ENCODE measurements at regions not wholly inside any gene's neighbourhood (a gene's known extent, or its start where the extent isn't known, plus 50 kb on each side); places are given as distances from the start of the nearest gene placed in this dataset.

DNA sequence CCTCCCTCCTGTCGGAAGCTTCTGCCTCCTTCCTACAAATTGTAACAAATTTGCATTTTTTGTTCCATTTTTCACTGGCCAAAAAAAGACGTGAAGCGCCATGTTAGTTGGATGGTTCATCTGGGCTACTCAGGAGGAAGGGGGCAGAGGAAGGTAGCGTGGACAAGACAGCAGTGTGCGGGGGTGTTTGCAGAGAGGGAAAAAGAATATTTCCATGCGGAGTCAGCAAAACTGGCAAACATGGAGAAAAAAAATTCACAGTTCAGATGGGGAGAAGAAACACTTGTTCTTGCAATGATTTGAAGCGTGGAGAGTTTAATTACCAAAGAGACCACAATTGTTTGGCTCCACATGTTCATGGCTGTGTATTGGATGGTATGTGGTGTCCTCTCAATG, 138.8 kb upstream of the ERCC4 start:
- Histone ChIP-seq H3K4me3 (no peak overlapping the region), H3K4me1 (ENCODE audit: control insufficient read depth, insufficient read depth, low read length) (no peaks in the 10 kb centered on the region), H3K79me2 (ENCODE audit: control insufficient read depth, insufficient read depth, low read length) (no peaks in the 10 kb centered on the region), H3K9ac (ENCODE audit: control insufficient read depth, insufficient read depth, low read length) (no peak overlapping the region), H3K27ac (ENCODE audit: control insufficient read depth, insufficient read depth) (no peak overlapping the region), H3K4me2 (ENCODE audit: control insufficient read depth, insufficient read depth) (no peak overlapping the region), H4K20me1 (ENCODE audit: control insufficient read depth, insufficient read depth) (no peaks in the 10 kb centered on the region), H2AFZ (ENCODE audit: control insufficient read depth, low read depth, low read length) (no peak overlapping the region), H3K9me3 (replicated peaks; ENCODE audit: control insufficient read depth, insufficient read depth, low read length) (no peaks in the 10 kb centered on the region), H3K27me3 (replicated peaks in 1 of 2; ENCODE audit: control insufficient read depth in 2 of 2, insufficient read depth in 2 of 2, low read length in 1 of 2) (no peaks in the 10 kb centered on the region), H3K36me3 (ENCODE audit: control insufficient read depth in 2 of 2, insufficient read depth in 2 of 2, low read length in 1 of 2) (no peaks in the 10 kb centered on the region)
- TF ChIP-seq ZNF24 (IDR thresholded peaks at IDR 0.05) (no peak), POLR2A (IDR thresholded peaks at IDR 0.05; ENCODE audit: low read depth, low read length) (no peak), RAD21 (IDR thresholded peaks at IDR 0.05; ENCODE audit: insufficient read depth, low read depth, low read length) (no peak), SRF (IDR thresholded peaks at IDR 0.05; ENCODE audit: low read depth in 2 of 2, low read length in 2 of 2) (no peak), EZH2 (IDR thresholded peaks at IDR 0.05; ENCODE audit: borderline replicate concordance, control insufficient read depth, low read depth, low read length) (no peak), KLF5 (IDR thresholded peaks at IDR 0.05; ENCODE audit: partially characterized antibody) (no peak), SMAD1 (IDR thresholded peaks at IDR 0.05; ENCODE audit: low read depth, partially characterized antibody) (no peak), RBBP5 (conservative IDR thresholded peaks at IDR 0.05) (no peak), BHLHE40 (IDR thresholded peaks at IDR 0.05; ENCODE audit: borderline replicate concordance in 1 of 2, low read depth in 2 of 2, low read length in 1 of 2) (no peak), POU2F2 (IDR thresholded peaks at IDR 0.05; ENCODE audit: borderline replicate concordance, low read depth, low read length) (no peak), MEF2A (IDR thresholded peaks at IDR 0.05; ENCODE audit: insufficient read depth, low read depth, low read length) (no peak), SP1 (IDR thresholded peaks at IDR 0.05; ENCODE audit: low read depth, low read length) (no peak), PAX5 (IDR thresholded peaks at IDR 0.05; ENCODE audit: borderline replicate concordance, low read depth, low read length) (no peak), ESRRA (IDR thresholded peaks at IDR 0.05; ENCODE audit: low read length) (no peak)
- TF ChIP-seq, protein P1, sequence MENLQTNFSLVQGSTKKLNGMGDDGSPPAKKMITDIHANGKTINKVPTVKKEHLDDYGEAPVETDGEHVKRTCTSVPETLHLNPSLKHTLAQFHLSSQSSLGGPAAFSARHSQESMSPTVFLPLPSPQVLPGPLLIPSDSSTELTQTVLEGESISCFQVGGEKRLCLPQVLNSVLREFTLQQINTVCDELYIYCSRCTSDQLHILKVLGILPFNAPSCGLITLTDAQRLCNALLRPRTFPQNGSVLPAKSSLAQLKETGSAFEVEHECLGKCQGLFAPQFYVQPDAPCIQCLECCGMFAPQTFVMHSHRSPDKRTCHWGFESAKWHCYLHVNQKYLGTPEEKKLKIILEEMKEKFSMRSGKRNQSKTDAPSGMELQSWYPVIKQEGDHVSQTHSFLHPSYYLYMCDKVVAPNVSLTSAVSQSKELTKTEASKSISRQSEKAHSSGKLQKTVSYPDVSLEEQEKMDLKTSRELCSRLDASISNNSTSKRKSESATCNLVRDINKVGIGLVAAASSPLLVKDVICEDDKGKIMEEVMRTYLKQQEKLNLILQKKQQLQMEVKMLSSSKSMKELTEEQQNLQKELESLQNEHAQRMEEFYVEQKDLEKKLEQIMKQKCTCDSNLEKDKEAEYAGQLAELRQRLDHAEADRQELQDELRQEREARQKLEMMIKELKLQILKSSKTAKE (IDR thresholded peaks at IDR 0.05; ENCODE audit: low read depth, poor library complexity, severe bottlenecking) = no peak
- TF ChIP-seq, protein P2, sequence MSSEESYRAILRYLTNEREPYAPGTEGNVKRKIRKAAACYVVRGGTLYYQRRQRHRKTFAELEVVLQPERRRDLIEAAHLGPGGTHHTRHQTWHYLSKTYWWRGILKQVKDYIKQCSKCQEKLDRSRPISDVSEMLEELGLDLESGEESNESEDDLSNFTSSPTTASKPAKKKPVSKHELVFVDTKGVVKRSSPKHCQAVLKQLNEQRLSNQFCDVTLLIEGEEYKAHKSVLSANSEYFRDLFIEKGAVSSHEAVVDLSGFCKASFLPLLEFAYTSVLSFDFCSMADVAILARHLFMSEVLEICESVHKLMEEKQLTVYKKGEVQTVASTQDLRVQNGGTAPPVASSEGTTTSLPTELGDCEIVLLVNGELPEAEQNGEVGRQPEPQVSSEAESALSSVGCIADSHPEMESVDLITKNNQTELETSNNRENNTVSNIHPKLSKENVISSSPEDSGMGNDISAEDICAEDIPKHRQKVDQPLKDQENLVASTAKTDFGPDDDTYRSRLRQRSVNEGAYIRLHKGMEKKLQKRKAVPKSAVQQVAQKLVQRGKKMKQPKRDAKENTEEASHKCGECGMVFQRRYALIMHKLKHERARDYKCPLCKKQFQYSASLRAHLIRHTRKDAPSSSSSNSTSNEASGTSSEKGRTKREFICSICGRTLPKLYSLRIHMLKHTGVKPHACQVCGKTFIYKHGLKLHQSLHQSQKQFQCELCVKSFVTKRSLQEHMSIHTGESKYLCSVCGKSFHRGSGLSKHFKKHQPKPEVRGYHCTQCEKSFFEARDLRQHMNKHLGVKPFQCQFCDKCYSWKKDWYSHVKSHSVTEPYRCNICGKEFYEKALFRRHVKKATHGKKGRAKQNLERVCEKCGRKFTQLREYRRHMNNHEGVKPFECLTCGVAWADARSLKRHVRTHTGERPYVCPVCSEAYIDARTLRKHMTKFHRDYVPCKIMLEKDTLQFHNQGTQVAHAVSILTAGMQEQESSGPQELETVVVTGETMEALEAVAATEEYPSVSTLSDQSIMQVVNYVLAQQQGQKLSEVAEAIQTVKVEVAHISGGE (CRISPR knock-in tag; IDR thresholded peaks at IDR 0.05) = no peak
- TF ChIP-seq, protein P3, sequence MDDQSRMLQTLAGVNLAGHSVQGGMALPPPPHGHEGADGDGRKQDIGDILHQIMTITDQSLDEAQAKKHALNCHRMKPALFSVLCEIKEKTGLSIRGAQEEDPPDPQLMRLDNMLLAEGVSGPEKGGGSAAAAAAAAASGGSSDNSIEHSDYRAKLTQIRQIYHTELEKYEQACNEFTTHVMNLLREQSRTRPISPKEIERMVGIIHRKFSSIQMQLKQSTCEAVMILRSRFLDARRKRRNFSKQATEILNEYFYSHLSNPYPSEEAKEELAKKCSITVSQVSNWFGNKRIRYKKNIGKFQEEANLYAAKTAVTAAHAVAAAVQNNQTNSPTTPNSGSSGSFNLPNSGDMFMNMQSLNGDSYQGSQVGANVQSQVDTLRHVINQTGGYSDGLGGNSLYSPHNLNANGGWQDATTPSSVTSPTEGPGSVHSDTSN (IDR thresholded peaks at IDR 0.05; ENCODE audit: insufficient replicate concordance, low read depth, low read length) = no peak
- TF ChIP-seq, protein P4, sequence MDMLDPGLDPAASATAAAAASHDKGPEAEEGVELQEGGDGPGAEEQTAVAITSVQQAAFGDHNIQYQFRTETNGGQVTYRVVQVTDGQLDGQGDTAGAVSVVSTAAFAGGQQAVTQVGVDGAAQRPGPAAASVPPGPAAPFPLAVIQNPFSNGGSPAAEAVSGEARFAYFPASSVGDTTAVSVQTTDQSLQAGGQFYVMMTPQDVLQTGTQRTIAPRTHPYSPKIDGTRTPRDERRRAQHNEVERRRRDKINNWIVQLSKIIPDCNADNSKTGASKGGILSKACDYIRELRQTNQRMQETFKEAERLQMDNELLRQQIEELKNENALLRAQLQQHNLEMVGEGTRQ (IDR thresholded peaks at IDR 0.05; ENCODE audit: borderline replicate concordance, low read depth, low read length) = no peak
- DNase-seq (ENCODE audit: low read depth, low spot score) = no peak
- no peak for ATAC-seq
- whole genome bisulfite sequencing (ENCODE audit: insufficient coverage, insufficient replicate concordance, low lambda C conversion rate, missing lambda C conversion rate) = 47% methylated on average over 7 of the region's 7 CpGs
- RAD21 ChIA-PET (ENCODE audit: unreplicated experiment) = no interaction called here
- no TSS peak for BruUV-seq (replicated peaks)
- POLR2A ChIA-PET = no interaction called here
- CTCF ChIA-PET = interaction anchor here (0.7 kb wide), 1 partner anchor 13 kb away, joined by 3 read pairs; no protein-coding TSS in a partner anchor
- in situ Hi-C loops (cut with MboI) (no loop called here), intact Hi-C loops (cut with micrococcal nuclease; ENCODE audit: unreplicated experiment) (no loop called here)
- no peak for FAIRE-seq
- SMC1A ChIA-PET (ENCODE audit: uncharacterized antibody, unreplicated experiment) = interaction anchor here (0.6 to 1.0 kb wide), 2 partner anchors 29 to 288 kb away, joined by 3 read pairs; no protein-coding TSS in a partner anchor
